Umbilical cord (tissue), 1 donor: ENCODE measurements at regions not wholly inside any gene's neighbourhood (a gene's known extent, or its start where the extent isn't known, plus 50 kb on each side); places are given as distances from the start of the nearest gene placed in this dataset.

Experiments used
- DNase-seq: peaks from one replicate; pipeline ENCODE4 v3.0.0-alpha.2; 2015; ENCODE audit warnings: low spot score

DNA sequence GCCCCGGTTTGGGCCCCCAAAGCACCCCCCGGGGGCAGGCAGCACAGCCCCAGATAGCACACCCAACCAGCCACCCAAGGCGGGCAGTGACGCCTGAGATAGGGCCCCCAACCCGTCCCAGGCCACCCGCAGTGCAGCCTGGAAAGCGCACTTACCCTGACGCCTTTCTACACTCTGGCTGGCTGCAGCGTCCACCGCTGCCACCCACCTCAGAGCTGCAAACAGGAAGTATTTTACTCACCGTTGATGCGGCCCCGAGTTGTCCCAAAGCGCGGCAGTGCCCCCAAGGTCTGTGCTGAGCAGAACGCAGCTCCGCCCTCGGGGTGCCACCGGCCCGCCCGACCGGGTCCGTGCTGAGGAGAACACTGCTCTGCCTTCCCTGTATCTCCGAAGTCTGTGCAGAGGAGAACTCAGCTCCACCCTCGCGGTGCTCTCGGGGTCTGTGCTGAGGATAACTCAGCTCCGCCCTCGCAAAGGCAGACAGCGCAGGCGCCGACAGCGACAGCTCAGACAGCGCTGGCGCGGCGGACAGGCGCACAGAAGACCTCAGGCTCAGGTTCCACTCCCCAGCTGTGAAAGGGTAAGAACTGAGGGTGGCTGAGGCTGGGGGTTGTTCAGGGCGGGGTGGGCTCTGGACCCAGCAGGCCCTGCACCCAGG is 786.9 kb downstream of the CDY1 start:
- no peak for DNase-seq

DNA sequence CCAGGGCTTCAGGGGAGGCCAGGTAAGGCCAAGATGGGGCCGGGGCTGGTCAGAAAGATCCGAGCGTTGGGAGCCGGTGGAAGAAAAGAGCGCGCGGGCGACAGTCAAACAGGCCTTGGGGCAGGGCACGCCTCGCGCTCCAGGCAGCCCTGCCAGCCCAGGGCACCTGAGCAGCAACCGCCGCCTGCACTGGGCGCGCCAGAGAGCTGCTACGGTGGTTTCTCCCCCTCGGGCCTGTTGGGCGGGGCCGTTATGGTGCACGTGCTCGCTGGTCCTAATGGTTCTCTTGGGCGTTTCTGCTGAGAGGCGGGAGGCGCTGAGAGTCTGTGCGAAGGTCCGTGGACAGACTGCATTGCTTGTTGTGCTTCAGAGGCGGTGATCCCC is 787.4 kb downstream of the CDY1 start:
- DNase-seq: no peak
